ENCODE measurements at regions not wholly inside any gene's neighbourhood (a gene's known extent, or its start where the extent isn't known, plus 50 kb on each side); places are given as distances from the start of the nearest gene placed in this dataset.
"Not testable (repeated sequence)": the region's sequence is repeated elsewhere in the genome, so short reads cannot be mapped to it uniquely, and the experiment has no call there.

DNA sequence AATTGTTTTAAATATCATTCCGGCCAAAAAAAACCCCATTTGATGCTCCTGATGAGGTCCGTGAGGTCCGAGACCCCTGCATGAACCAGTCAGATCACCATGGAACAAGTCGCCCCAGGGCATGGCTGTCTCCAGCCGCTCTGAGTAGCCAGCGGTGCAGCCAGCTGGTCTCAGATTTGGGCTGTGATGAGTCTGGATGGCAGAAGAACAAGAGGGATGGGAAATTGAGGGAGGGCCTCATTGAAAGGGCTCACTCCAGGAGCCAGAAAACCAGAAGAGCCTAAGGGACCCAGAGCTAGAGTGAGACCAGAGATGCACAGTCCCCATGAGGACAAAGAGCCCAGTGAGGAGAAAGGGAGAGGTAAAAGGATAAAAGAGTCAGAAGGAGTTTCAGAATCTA, 174.0 kb downstream of the TOMM20 start:
- H3K27me3 ChIP-seq (ENCODE audit: control insufficient read depth, insufficient read depth, low read length): no peaks in the 10 kb centered on the region
- H3K9me3 ChIP-seq (ENCODE audit: control insufficient read depth, insufficient read depth, low read length): no peaks in the 10 kb centered on the region
- no peaks in the 10 kb centered on the region for H3K36me3 ChIP-seq (ENCODE audit: control insufficient read depth, insufficient read depth, low read length)
- H3K9ac ChIP-seq (ENCODE audit: low read depth, low read length): no peak overlapping the region
- H3K4me3 ChIP-seq (ENCODE audit: low read depth, low read length): no peak overlapping the region
- H3K4me1 ChIP-seq (ENCODE audit: control insufficient read depth, insufficient read depth, low read length): peaks cover 5% of the 10 kb centered on the region

DNA sequence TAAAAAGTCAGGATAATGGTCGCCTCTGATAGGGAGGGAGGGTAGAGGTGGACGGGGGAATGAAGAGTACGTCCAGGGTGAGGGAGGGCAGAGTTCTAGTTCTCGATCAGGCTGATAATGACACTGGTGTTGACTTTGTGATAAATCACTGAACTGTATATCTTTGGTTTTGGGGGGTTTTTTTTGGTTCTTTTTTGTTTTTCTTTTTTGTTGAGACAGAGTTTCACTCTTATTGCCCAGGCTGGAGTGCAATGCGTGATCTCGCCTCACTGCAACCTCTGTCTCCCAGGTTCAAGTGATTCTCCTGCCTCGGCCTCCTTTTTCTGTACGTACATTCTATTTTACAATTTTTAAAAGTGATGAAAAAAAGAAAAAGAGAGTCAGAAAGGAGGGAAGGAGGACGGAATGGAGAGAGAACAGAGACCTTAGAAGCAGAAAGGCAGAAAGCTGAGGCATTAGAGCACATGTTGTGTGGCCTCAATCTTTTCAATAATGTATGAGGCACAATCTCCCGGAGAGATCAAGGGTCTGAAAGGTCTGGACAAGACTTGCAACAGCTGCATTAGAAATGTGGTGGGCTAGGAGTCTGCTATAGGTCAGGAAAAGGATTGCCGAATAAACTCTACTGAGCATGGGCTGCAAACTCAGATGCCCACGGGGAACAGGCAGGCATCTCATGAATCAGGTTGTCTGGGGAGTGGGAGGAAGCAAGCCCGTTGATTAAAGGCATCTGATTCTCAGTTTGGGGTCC, 174.8 kb downstream of the TOMM20 start:
- H3K9ac ChIP-seq (ENCODE audit: low read depth, low read length): no peak overlapping the region
- H3K27me3 ChIP-seq (ENCODE audit: control insufficient read depth, insufficient read depth, low read length): no peaks in the 10 kb centered on the region
- H3K4me3 ChIP-seq (ENCODE audit: low read depth, low read length): no peak overlapping the region
- peaks cover 5% of the 10 kb centered on the region for H3K4me1 ChIP-seq (ENCODE audit: control insufficient read depth, insufficient read depth, low read length)
- no peaks in the 10 kb centered on the region for H3K36me3 ChIP-seq (ENCODE audit: control insufficient read depth, insufficient read depth, low read length)
- no peaks in the 10 kb centered on the region for H3K9me3 ChIP-seq (ENCODE audit: control insufficient read depth, insufficient read depth, low read length)

DNA sequence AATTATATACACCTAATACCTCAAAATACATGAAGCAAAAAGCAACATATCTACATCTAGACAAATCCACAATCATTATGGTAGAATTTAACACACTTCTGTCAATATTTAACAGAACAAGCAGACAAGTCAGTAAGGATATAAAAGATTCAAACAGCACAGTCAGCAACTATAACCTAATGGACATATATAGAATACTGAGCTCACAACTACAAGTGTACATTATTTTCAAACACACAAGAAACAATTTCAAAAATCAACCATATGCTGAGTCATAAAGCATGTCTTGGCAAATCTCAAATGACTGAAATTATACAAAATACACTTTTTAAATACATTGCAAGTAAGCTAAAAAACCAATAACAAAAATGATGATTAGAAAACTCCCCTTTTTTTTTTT, 178.0 kb downstream of the TOMM20 start:
- Histone ChIP-seq H3K4me1 (ENCODE audit: control insufficient read depth, insufficient read depth, low read length) (no peaks in the 10 kb centered on the region), H3K9ac (ENCODE audit: low read depth, low read length) (no peak overlapping the region), H3K4me3 (ENCODE audit: low read depth, low read length) (no peak overlapping the region), H3K9me3 (ENCODE audit: control insufficient read depth, insufficient read depth, low read length) (no peaks in the 10 kb centered on the region), H3K36me3 (ENCODE audit: control insufficient read depth, insufficient read depth, low read length) (no peaks in the 10 kb centered on the region), H3K27me3 (ENCODE audit: control insufficient read depth, insufficient read depth, low read length) (no peaks in the 10 kb centered on the region)

DNA sequence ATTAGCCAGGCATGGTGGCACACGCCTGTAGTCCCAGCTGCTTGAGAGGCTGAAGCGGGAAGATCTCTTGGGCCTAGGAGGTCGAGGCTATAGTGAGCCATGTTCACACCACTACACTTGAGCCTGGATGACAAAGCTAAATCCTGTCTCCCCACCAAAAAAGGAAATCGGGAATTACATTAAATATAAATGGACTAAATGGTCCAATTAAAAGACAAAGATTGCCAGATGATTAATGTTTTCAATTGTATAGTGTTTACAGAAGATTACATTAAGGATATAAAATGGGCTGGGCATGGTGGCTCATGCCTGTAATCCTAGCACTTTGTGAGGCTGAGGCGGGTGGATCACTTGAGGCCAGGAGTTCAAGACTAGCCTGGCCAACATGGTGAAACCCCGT, 179.1 kb downstream of the TOMM20 start:
- H3K9ac ChIP-seq (ENCODE audit: low read depth, low read length); H3K9me3 ChIP-seq (ENCODE audit: control insufficient read depth, insufficient read depth, low read length): not testable (repeated sequence)

GRCh38 chr1:234944439-234945344, 183.9 kb downstream of the TOMM20 start:
- Histone ChIP-seq H3K4me3 (ENCODE audit: low read depth, low read length) (no peak overlapping the region), H3K9ac (ENCODE audit: low read depth, low read length) (no peak overlapping the region), H3K9me3 (ENCODE audit: control insufficient read depth, insufficient read depth, low read length) (no peaks in the 10 kb centered on the region), H3K4me1 (ENCODE audit: control insufficient read depth, insufficient read depth, low read length) (no peaks in the 10 kb centered on the region), H3K36me3 (ENCODE audit: control insufficient read depth, insufficient read depth, low read length) (no peaks in the 10 kb centered on the region), H3K27me3 (ENCODE audit: control insufficient read depth, insufficient read depth, low read length) (no peaks in the 10 kb centered on the region)

More for the DNA sequence above, 179.1 kb downstream of the TOMM20 start:
- H3K4me3 ChIP-seq (ENCODE audit: low read depth, low read length); H3K4me1 ChIP-seq (ENCODE audit: control insufficient read depth, insufficient read depth, low read length); H3K27me3 ChIP-seq (ENCODE audit: control insufficient read depth, insufficient read depth, low read length); H3K36me3 ChIP-seq (ENCODE audit: control insufficient read depth, insufficient read depth, low read length): not testable (repeated sequence)

- Histone ChIP-seq H3K27me3 (ENCODE audit: control insufficient read depth, insufficient read depth, low read length) (no peaks in the 10 kb centered on the region), H3K4me1 (ENCODE audit: control insufficient read depth, insufficient read depth, low read length) (no peaks in the 10 kb centered on the region)
Measured at GRCh38 chr1:234943836-234944402, 184.7 kb downstream of the TOMM20 start.

DNA sequence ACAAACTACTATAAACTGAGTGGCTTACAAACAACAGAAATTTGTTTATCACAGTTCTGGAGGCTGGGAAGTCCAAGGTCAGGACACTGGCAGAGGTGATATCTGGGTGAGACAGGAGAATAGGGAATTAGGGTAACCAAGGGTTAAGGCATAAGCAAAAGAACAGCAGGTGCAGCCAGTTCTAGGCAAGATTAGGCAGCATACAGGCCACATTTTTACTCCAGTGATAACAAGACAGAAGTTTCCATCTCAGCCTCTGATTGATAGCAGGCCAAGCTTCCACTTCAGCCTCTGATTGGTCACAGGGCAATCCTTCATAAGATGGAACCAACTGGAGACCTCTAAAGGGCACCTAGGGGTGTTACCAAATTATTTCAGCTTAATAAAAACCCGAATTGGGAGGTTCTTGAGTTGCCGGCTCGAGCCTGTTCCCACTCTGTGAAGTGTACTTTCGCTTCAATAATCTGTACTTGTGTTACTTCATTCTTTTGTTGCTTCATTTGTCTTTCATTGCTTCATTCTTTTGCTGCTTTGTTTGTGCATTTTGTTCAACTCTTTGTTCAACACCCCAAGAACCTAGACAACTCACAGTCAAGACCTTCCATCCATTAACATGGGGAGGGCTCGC, 185.6 kb downstream of the TOMM20 start:
- no peaks in the 10 kb centered on the region for H3K36me3 ChIP-seq (ENCODE audit: control insufficient read depth, insufficient read depth, low read length)
- H3K9ac ChIP-seq (ENCODE audit: low read depth, low read length): no peak overlapping the region
- no peaks in the 10 kb centered on the region for H3K27me3 ChIP-seq (ENCODE audit: control insufficient read depth, insufficient read depth, low read length)
- no peak overlapping the region for H3K4me3 ChIP-seq (ENCODE audit: low read depth, low read length)
- H3K4me1 ChIP-seq (ENCODE audit: control insufficient read depth, insufficient read depth, low read length): no peaks in the 10 kb centered on the region
- H3K9me3 ChIP-seq (ENCODE audit: control insufficient read depth, insufficient read depth, low read length): no peaks in the 10 kb centered on the region

More at GRCh38 chr1:234943836-234944402, 184.7 kb downstream of the TOMM20 start:
- no peak overlapping the region for H3K4me3 ChIP-seq (ENCODE audit: low read depth, low read length)
- H3K9me3 ChIP-seq (ENCODE audit: control insufficient read depth, insufficient read depth, low read length): no peaks in the 10 kb centered on the region
- no peak overlapping the region for H3K9ac ChIP-seq (ENCODE audit: low read depth, low read length)
- H3K36me3 ChIP-seq (ENCODE audit: control insufficient read depth, insufficient read depth, low read length): no peaks in the 10 kb centered on the region

- no peak overlapping the region for H3K9ac ChIP-seq (ENCODE audit: low read depth, low read length)
- H3K9me3 ChIP-seq (ENCODE audit: control insufficient read depth, insufficient read depth, low read length): no peaks in the 10 kb centered on the region
- no peak overlapping the region for H3K4me3 ChIP-seq (ENCODE audit: low read depth, low read length)
- no peaks in the 10 kb centered on the region for H3K36me3 ChIP-seq (ENCODE audit: control insufficient read depth, insufficient read depth, low read length)
- H3K4me1 ChIP-seq (ENCODE audit: control insufficient read depth, insufficient read depth, low read length): no peaks in the 10 kb centered on the region
- H3K27me3 ChIP-seq (ENCODE audit: control insufficient read depth, insufficient read depth, low read length): no peaks in the 10 kb centered on the region
Measured at GRCh38 chr1:234942012-234942332, 186.7 kb downstream of the TOMM20 start.

- H3K36me3 ChIP-seq (ENCODE audit: control insufficient read depth, insufficient read depth, low read length): no peaks in the 10 kb centered on the region
- no peaks in the 10 kb centered on the region for H3K4me1 ChIP-seq (ENCODE audit: control insufficient read depth, insufficient read depth, low read length)
- H3K27me3 ChIP-seq (ENCODE audit: control insufficient read depth, insufficient read depth, low read length): no peaks in the 10 kb centered on the region
- H3K4me3 ChIP-seq (ENCODE audit: low read depth, low read length): no peak overlapping the region
- H3K9ac ChIP-seq (ENCODE audit: low read depth, low read length): no peak overlapping the region
- H3K9me3 ChIP-seq (ENCODE audit: control insufficient read depth, insufficient read depth, low read length): no peaks in the 10 kb centered on the region
Measured at GRCh38 chr1:234941321-234942011, 187.2 kb downstream of the TOMM20 start.

DNA sequence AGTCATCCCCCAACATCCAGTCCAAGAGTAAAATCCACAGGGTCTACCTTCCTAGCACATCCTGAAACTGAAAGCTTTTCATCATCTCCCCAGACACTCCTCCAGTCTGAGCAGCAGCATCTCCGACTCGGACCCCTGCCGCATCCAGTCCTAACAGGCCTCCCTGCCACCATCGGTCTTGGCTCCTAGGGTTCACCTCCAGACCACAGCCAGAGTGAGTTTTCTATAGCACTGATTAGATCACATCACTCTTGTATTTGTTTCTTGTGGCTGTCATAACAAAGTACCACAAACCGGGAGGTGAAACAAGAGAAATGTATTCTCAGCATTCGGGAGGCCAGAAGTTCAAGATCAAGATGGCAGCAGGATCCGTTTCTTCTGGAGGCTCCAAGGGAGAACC, 187.8 kb downstream of the TOMM20 start:
- H3K4me3 ChIP-seq (ENCODE audit: low read depth, low read length): no peak overlapping the region
- H3K4me1 ChIP-seq (ENCODE audit: control insufficient read depth, insufficient read depth, low read length): no peaks in the 10 kb centered on the region
- H3K36me3 ChIP-seq (ENCODE audit: control insufficient read depth, insufficient read depth, low read length): no peaks in the 10 kb centered on the region
- no peaks in the 10 kb centered on the region for H3K27me3 ChIP-seq (ENCODE audit: control insufficient read depth, insufficient read depth, low read length)
- no peaks in the 10 kb centered on the region for H3K9me3 ChIP-seq (ENCODE audit: control insufficient read depth, insufficient read depth, low read length)
- no peak overlapping the region for H3K9ac ChIP-seq (ENCODE audit: low read depth, low read length)

- Histone ChIP-seq H3K4me1 (ENCODE audit: control insufficient read depth, insufficient read depth, low read length) (no peaks in the 10 kb centered on the region), H3K4me3 (ENCODE audit: low read depth, low read length) (no peak overlapping the region), H3K27me3 (ENCODE audit: control insufficient read depth, insufficient read depth, low read length) (no peaks in the 10 kb centered on the region), H3K9ac (ENCODE audit: low read depth, low read length) (no peak overlapping the region), H3K9me3 (ENCODE audit: control insufficient read depth, insufficient read depth, low read length) (no peaks in the 10 kb centered on the region), H3K36me3 (ENCODE audit: control insufficient read depth, insufficient read depth, low read length) (no peaks in the 10 kb centered on the region)
Measured at GRCh38 chr1:234938924-234939323, 189.7 kb downstream of the TOMM20 start.

All from iPS-15b (cell line).